H9 (cell line): ENCODE measurements at regions not wholly inside any gene's neighbourhood (a gene's known extent, or its start where the extent isn't known, plus 50 kb on each side); places are given as distances from the start of the nearest gene placed in this dataset.

Experiments used
- DNase-seq: peaks from one replicate; pipeline ENCODE4 v3.0.0-alpha.2; 2017
- H2AFZ ChIP-seq: one replicate; pipeline ENCODE4 v1.6.1; 2013; ENCODE audit warnings: mild to moderate bottlenecking, low read length, control low read depth, moderate library complexity
- H2AK5ac ChIP-seq: 2 replicates; pipeline ENCODE4 v1.6.1; 2013; ENCODE audit warnings: low read length, control low read depth, mixed read lengths; ENCODE audit not compliant: insufficient read length
- H2BK120ac ChIP-seq: one replicate; pipeline ENCODE4 v1.6.1; 2013; ENCODE audit warnings: low read depth, mild to moderate bottlenecking, low read length, control low read depth, inconsistent platforms; ENCODE audit not compliant: poor library complexity, severe bottlenecking
- H2BK12ac ChIP-seq: 2 replicates; pipeline ENCODE4 v1.6.1; 2013; ENCODE audit warnings: low read length, control low read depth, mixed read lengths, low read depth; ENCODE audit not compliant: insufficient read length
- H2BK15ac ChIP-seq: 2 replicates; pipeline ENCODE4 v1.6.1; 2013; ENCODE audit warnings: low read depth, low read length, control low read depth
- H2BK20ac ChIP-seq: one replicate; pipeline ENCODE4 v1.6.1; 2013; ENCODE audit warnings: low read depth, mild to moderate bottlenecking, low read length, control low read depth, inconsistent platforms; ENCODE audit not compliant: poor library complexity, severe bottlenecking
- H2BK5ac ChIP-seq: 2 replicates; pipeline ENCODE4 v1.6.1; 2013; ENCODE audit warnings: low read length, control low read depth, mixed read lengths; ENCODE audit not compliant: insufficient read length
- H3K14ac ChIP-seq: 2 replicates; pipeline ENCODE4 v1.6.1; 2013; ENCODE audit warnings: low read length, control low read depth; ENCODE audit not compliant: insufficient read depth
- H3K18ac ChIP-seq: 2 replicates; pipeline ENCODE4 v1.6.1; 2013; ENCODE audit warnings: low read depth, mild to moderate bottlenecking, mixed read lengths, low read length, control low read depth; ENCODE audit not compliant: insufficient read length
- H3K23ac ChIP-seq: 2 replicates; pipeline ENCODE4 v1.6.1; 2013; ENCODE audit warnings: low read length, control low read depth, mixed read lengths, low read depth; ENCODE audit not compliant: insufficient read length
- H3K23me2 ChIP-seq: 2 replicates; pipeline ENCODE4 v1.6.1; 2013; ENCODE audit warnings: low read depth, mild to moderate bottlenecking, mixed read lengths, low read length, control low read depth; ENCODE audit not compliant: insufficient read length, poor library complexity, severe bottlenecking
- H3K27ac ChIP-seq: 2 replicates; pipeline ENCODE4 v1.5.1; 2013; ENCODE audit warnings: low read length, control low read depth, mixed read lengths, low read depth; ENCODE audit not compliant: insufficient read length
- H3K27me3 ChIP-seq: 2 replicates; pipeline ENCODE4 v1.6.1; 2013; ENCODE audit warnings: low read length, control low read depth, inconsistent platforms; ENCODE audit not compliant: insufficient read depth
- H3K4ac ChIP-seq: 2 replicates; pipeline ENCODE4 v1.6.1; 2013; ENCODE audit warnings: low read depth, mild to moderate bottlenecking, control low read depth, inconsistent platforms, low read length, moderate library complexity
- H3K4me1 ChIP-seq: 2 replicates; pipeline ENCODE4 v1.6.1; 2013; ENCODE audit warnings: low read length, control low read depth, inconsistent platforms; ENCODE audit not compliant: insufficient read depth
- H3K4me2 ChIP-seq: 2 replicates; pipeline ENCODE4 v1.6.1; 2013; ENCODE audit warnings: low read length, control low read depth, mixed read lengths; ENCODE audit not compliant: insufficient read length, insufficient read depth
- H3K56ac ChIP-seq: 2 replicates; pipeline ENCODE4 v1.6.1; 2013; ENCODE audit warnings: low read depth, mild to moderate bottlenecking, mixed read lengths, low read length, control low read depth; ENCODE audit not compliant: insufficient read length
- H3K79me1 ChIP-seq: 2 replicates; pipeline ENCODE4 v1.6.1; 2013; ENCODE audit warnings: low read depth, mild to moderate bottlenecking, moderate library complexity, low read length, control low read depth, inconsistent platforms; ENCODE audit not compliant: insufficient read depth, poor library complexity, severe bottlenecking
- H3K79me2 ChIP-seq: 2 replicates; pipeline ENCODE4 v1.6.1; 2013; ENCODE audit warnings: low read length, control low read depth, inconsistent platforms; ENCODE audit not compliant: insufficient read depth
- H3K9ac ChIP-seq: 2 replicates; pipeline ENCODE4 v1.6.1; 2013; ENCODE audit warnings: low read length, control low read depth, mixed read lengths; ENCODE audit not compliant: insufficient read length; ENCODE audit errors: extremely low read depth
- H3K9me3 ChIP-seq: one replicate; pipeline ENCODE4 v1.6.1; 2013; ENCODE audit warnings: low read depth, low read length, inconsistent platforms; ENCODE audit not compliant: control insufficient read depth
- H3T11ph ChIP-seq: one replicate; pipeline ENCODE4 v1.6.1; 2013; ENCODE audit warnings: mild to moderate bottlenecking, low read length, control low read depth, inconsistent platforms
- H4K20me1 ChIP-seq: one replicate; pipeline ENCODE4 v1.6.1; 2013; ENCODE audit not compliant: control insufficient read depth, insufficient read length, insufficient read depth
- H4K5ac ChIP-seq: 2 replicates; pipeline ENCODE4 v1.6.1; 2013; ENCODE audit warnings: low read depth, mild to moderate bottlenecking, mixed read lengths, low read length, control low read depth; ENCODE audit not compliant: insufficient read length
- H4K8ac ChIP-seq: replicated peaks from 2 replicates; pipeline ENCODE4 v1.6.1; 2013; ENCODE audit warnings: low read length, control low read depth, mixed read lengths, low read depth; ENCODE audit not compliant: insufficient read length
- H4K91ac ChIP-seq: 2 replicates; pipeline ENCODE4 v1.6.1; 2013; ENCODE audit warnings: low read depth, mild to moderate bottlenecking, moderate library complexity, mixed read lengths, low read length, control low read depth; ENCODE audit not compliant: insufficient read length
- H3K27ac Mint-ChIP-seq, 3 experiments: 2 replicates in 2 of 3; 3 replicates in 1 of 3; pipeline ENCODE4 v1.8.0; 2020 to 2021; ENCODE audit warnings: mixed read lengths in 3 of 3, mild to moderate bottlenecking in 1 of 3, moderate library complexity in 1 of 3
- H3K27me3 Mint-ChIP-seq: 2 replicates; pipeline ENCODE4 v1.8.0; 2021; ENCODE audit warnings: low read depth, mild to moderate bottlenecking, moderate library complexity, mixed read lengths
- H3K36me3 Mint-ChIP-seq, 3 experiments: 2 replicates in 2 of 3; 3 replicates in 1 of 3; pipeline ENCODE4 v1.8.0; 2020 to 2021; ENCODE audit warnings: low read depth in 3 of 3, mixed read lengths in 3 of 3; ENCODE audit not compliant: insufficient read depth in 1 of 3
- H3K4me1 Mint-ChIP-seq, 2 experiments: 2 replicates each; pipeline ENCODE4 v1.8.0; 2020; ENCODE audit warnings: mixed read lengths in 2 of 2
- H3K4me3 Mint-ChIP-seq, 2 experiments: 2 replicates in 1 of 2; 3 replicates in 1 of 2; pipeline ENCODE4 v1.8.0; 2020 to 2021; ENCODE audit warnings: mild to moderate bottlenecking in 2 of 2, mixed read lengths in 2 of 2, moderate library complexity in 1 of 2
- H3K9me3 Mint-ChIP-seq, 2 experiments: 2 replicates in 1 of 2; 3 replicates in 1 of 2; pipeline ENCODE4 v1.8.0; 2020; ENCODE audit warnings: mild to moderate bottlenecking in 2 of 2, mixed read lengths in 2 of 2, moderate library complexity in 1 of 2
- WGBS: extraction: QIAGEN DNeasy Blood & Tissue Kit; methylation state at CpG from one replicate; pipeline ENCODE4 v1.1.7; 2013; ENCODE audit warnings: missing lambda C conversion rate, low lambda C conversion rate, mixed read lengths; ENCODE audit not compliant: insufficient read length; ENCODE audit errors: extremely low coverage; 5-methylcytosine and 5-hydroxymethylcytosine counted together
- TF ChIP-seq, protein P1 (sequence below): fragments of 200-600 bp; sonication (generic); conservative IDR thresholded peaks from 3 replicates; pipeline ENCODE4 v1.8.0; 2021; ENCODE audit warnings: antibody characterized with exemption, mild to moderate bottlenecking

- Histone ChIP-seq H3K27ac (no peak overlapping the region), H3K27me3 (no peaks in the 10 kb centered on the region), H3K56ac (no peak overlapping the region), H2BK20ac (no peak overlapping the region), H3K23ac (no peak overlapping the region), H2BK120ac (no peak overlapping the region), H3K79me1 (no peaks in the 10 kb centered on the region), H2AK5ac (no peak overlapping the region), H3K9me3 (no peaks in the 10 kb centered on the region), H2BK12ac (no peak overlapping the region), H3K4me1 (no peaks in the 10 kb centered on the region), H4K8ac (no peak overlapping the region), H3K79me2 (no peaks in the 10 kb centered on the region), H3K23me2 (no peaks in the 10 kb centered on the region), H3K14ac (no peak overlapping the region), H2BK5ac (no peak overlapping the region), H4K91ac (no peak overlapping the region), H3T11ph (no peak overlapping the region), H4K20me1 (no peaks in the 10 kb centered on the region), H3K4me2 (no peak overlapping the region), H4K5ac (no peak overlapping the region), H3K18ac (no peak overlapping the region), H2BK15ac (no peak overlapping the region), H2AFZ (no peak overlapping the region), H3K9ac (no peak overlapping the region), H3K4ac (no peak overlapping the region)
- Mint-ChIP-seq H3K4me3 (no peak overlapping the region), H3K36me3 (no peaks in the 10 kb centered on the region), H3K4me1 (peaks cover 2 to 5% of the 10 kb centered on the region in 2 experiments; a peak in 2 of 4 replicates), H3K9me3 (no peaks in the 10 kb centered on the region), H3K27ac (no peak overlapping the region), H3K27me3 (no peaks in the 10 kb centered on the region)
- DNase-seq = no peak
- no CpG with 5 or more reads among the region's 3 CpGs for WGBS
- TF ChIP-seq, protein P1, sequence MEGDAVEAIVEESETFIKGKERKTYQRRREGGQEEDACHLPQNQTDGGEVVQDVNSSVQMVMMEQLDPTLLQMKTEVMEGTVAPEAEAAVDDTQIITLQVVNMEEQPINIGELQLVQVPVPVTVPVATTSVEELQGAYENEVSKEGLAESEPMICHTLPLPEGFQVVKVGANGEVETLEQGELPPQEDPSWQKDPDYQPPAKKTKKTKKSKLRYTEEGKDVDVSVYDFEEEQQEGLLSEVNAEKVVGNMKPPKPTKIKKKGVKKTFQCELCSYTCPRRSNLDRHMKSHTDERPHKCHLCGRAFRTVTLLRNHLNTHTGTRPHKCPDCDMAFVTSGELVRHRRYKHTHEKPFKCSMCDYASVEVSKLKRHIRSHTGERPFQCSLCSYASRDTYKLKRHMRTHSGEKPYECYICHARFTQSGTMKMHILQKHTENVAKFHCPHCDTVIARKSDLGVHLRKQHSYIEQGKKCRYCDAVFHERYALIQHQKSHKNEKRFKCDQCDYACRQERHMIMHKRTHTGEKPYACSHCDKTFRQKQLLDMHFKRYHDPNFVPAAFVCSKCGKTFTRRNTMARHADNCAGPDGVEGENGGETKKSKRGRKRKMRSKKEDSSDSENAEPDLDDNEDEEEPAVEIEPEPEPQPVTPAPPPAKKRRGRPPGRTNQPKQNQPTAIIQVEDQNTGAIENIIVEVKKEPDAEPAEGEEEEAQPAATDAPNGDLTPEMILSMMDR = no peak
These were observed 104.8 kb downstream of the ISOC1 start for GRCh38 chr5:129199308-129199707.
